Bronchial epithelial cell (primary cell): ENCODE measurements at regions not wholly inside any gene's neighbourhood (a gene's known extent, or its start where the extent isn't known, plus 50 kb on each side); places are given as distances from the start of the nearest gene placed in this dataset.

Source experiments
- DNase-seq: peaks from one replicate; pipeline ENCODE4 v3.0.0-alpha.2; 2010; ENCODE audit warnings: low read depth
- FAIRE-seq: peaks from 2 replicates; lab custom pipeline; 2011; peaks lifted over from hg19 to GRCh38; lab: Jason Lieb, UNC
- H3K27me3 ChIP-seq: 2 replicates; pipeline ENCODE4 v1.5.1; 2011; ENCODE audit warnings: low read length; ENCODE audit not compliant: control insufficient read depth, insufficient read depth
- H3K36me3 ChIP-seq: 2 replicates; pipeline ENCODE4 v1.5.1; 2011; ENCODE audit warnings: low read length; ENCODE audit not compliant: control insufficient read depth, insufficient read depth
- H3K4me3 ChIP-seq: 2 replicates; pipeline ENCODE4 v1.5.1; 2011; ENCODE audit warnings: mild to moderate bottlenecking, low read depth, low read length, control low read depth
- TF ChIP-seq, protein P1 (sequence below): IDR thresholded peaks from 2 replicates; pipeline ENCODE4 v1.5.1; 2011; ENCODE audit warnings: mild to moderate bottlenecking, moderate library complexity, low read length, control low read depth, inconsistent platforms; ENCODE audit not compliant: insufficient read depth, severe bottlenecking

DNA sequence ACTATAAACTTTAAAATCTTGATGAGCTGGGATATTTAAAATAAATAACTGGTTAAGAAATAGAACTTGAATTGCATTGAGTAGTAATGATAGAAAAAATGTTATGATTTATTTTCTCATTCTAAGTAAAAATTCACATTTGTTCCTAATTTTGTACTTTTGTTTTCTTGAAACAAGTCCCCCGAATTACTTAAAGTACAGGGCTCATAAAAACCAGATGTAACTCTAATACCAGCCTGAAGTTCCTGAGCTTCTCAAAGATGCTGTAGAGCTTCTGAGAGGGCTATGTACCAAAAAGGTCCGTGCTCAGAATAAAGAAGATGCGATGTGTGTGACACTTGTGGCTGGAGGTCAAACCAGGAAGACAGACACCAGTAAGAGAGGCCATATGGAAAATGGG is 116.1 kb upstream of the TACR1 start:
- no peak for FAIRE-seq
- no peak for DNase-seq
- TF ChIP-seq, protein P1, sequence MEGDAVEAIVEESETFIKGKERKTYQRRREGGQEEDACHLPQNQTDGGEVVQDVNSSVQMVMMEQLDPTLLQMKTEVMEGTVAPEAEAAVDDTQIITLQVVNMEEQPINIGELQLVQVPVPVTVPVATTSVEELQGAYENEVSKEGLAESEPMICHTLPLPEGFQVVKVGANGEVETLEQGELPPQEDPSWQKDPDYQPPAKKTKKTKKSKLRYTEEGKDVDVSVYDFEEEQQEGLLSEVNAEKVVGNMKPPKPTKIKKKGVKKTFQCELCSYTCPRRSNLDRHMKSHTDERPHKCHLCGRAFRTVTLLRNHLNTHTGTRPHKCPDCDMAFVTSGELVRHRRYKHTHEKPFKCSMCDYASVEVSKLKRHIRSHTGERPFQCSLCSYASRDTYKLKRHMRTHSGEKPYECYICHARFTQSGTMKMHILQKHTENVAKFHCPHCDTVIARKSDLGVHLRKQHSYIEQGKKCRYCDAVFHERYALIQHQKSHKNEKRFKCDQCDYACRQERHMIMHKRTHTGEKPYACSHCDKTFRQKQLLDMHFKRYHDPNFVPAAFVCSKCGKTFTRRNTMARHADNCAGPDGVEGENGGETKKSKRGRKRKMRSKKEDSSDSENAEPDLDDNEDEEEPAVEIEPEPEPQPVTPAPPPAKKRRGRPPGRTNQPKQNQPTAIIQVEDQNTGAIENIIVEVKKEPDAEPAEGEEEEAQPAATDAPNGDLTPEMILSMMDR, result no peak

GRCh38 chr2:75311993-75312392 is 112.7 kb upstream of the TACR1 start:
- FAIRE-seq (no peak), DNase-seq (no peak)
- Histone ChIP-seq H3K36me3 (no peaks in the 10 kb centered on the region), H3K4me3 (no peak overlapping the region), H3K27me3 (peaks cover 2% of the 10 kb centered on the region)
- TF ChIP-seq, protein P1, result peak; percentile 3

More for the DNA sequence above, 116.1 kb upstream of the TACR1 start:
- Histone ChIP-seq H3K4me3 (no peak overlapping the region), H3K36me3 (no peaks in the 10 kb centered on the region), H3K27me3 (peaks cover 2% of the 10 kb centered on the region)

DNA sequence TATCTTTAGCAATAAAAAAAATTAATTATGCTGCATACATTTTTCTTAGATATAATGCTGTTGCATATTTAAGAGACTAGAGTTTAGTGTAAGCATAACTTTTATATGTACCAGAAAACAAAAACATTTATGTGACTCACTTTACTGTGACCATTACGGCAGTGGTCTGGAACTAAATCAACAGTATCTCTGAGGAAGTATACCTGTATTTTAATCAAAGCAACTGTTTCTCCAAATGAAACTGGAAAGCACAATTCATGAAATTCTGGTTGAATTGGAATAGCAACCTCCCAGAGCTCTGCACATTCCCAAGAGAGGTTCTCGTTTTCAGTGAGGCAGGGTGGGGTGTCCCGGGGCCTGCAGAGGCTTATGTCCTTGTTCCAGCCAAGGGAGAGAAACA is 112.2 kb upstream of the TACR1 start:
- H3K27me3 ChIP-seq, result peaks cover 2% of the 10 kb centered on the region
- FAIRE-seq (no peak), DNase-seq (no peak)
- no peak overlapping the region for H3K4me3 ChIP-seq
- TF ChIP-seq, protein P1, result no peak
- H3K36me3 ChIP-seq, result no peaks in the 10 kb centered on the region

DNA sequence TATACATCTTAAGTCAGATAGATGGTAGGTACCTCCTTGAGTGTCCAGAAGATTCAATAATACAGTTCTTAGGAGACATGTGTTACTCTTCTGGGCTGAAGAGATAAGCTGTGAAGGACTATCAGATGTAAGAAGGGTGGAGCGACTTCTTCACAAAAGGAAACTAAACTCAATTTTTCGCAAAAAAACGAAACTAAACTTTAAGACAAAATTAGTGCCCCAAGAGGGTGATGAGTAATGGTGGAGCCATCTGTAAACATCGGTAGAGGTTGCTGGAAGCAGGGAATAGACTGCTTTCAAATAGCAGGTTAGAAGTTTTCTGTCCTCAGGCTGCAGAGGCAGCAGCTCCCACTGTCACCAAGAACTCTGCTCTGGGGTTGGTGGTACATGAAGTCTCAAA is 111.6 kb upstream of the TACR1 start:
- peaks cover 2% of the 10 kb centered on the region for H3K27me3 ChIP-seq
- DNase-seq (no peak), FAIRE-seq (no peak)

GRCh38 chr2:75309596-75310463 is 110.5 kb upstream of the TACR1 start:
- TF ChIP-seq, protein P1, result no peak
- peak; percentile 45 for DNase-seq

More for the DNA sequence above, 111.6 kb upstream of the TACR1 start:
- TF ChIP-seq, protein P1, result no peak
- H3K36me3 ChIP-seq, result no peaks in the 10 kb centered on the region
- H3K4me3 ChIP-seq, result no peak overlapping the region

More at GRCh38 chr2:75309596-75310463, 110.5 kb upstream of the TACR1 start:
- no peak overlapping the region for H3K4me3 ChIP-seq
- H3K27me3 ChIP-seq, result no peaks in the 10 kb centered on the region
- no peak for FAIRE-seq
- H3K36me3 ChIP-seq, result no peaks in the 10 kb centered on the region
